PC-3 (cell line): ENCODE measurements at regions not wholly inside any gene's neighbourhood (a gene's known extent, or its start where the extent isn't known, plus 50 kb on each side); places are given as distances from the start of the nearest gene placed in this dataset.

Source experiments
- ATAC-seq: fragments of 200-7000 bp; cut with Tn5 transposase; 2 replicates; pipeline ENCODE4 v1.9.1; 2020; ENCODE audit warnings: mild to moderate bottlenecking, moderate library complexity
- BruUV-seq: library from RNA; stranded (reverse); fragments of 400-500 nt; replicated peaks from 2 replicates; lab custom pipeline; 2021; lab: Mats Ljungman, UMichigan
- CTCF ChIA-PET: fragments of 300-600 bp; sonication (Branson Sonifier 250); formaldehyde crosslinking; loops from one replicate; lab custom pipeline; 2022; ENCODE audit warnings: antibody characterized with exemption; lab: Charles Lee
- POLR2A ChIA-PET: fragments of 300-600 bp; sonication (Branson Sonifier 250); formaldehyde crosslinking; loops from one replicate; lab custom pipeline; 2022; ENCODE audit warnings: antibody characterized with exemption; ENCODE audit not compliant: unreplicated experiment; lab: Charles Lee
- DNase-seq: peaks from one replicate; pipeline ENCODE4 v3.0.0-alpha.2; 2015
- H2AFZ ChIP-seq: fragments of 300-600 bp; sonication (generic); 2 replicates; pipeline ENCODE4 v1.6.0; 2016; ENCODE audit warnings: antibody characterized with exemption, low read length
- H3F3A ChIP-seq: fragments of 300-600 bp; sonication (generic); one replicate; pipeline ENCODE4 v1.6.0; 2017; ENCODE audit warnings: antibody characterized with exemption, low read length, control low read depth, mild to moderate bottlenecking; ENCODE audit not compliant: unreplicated experiment
- H3K27ac ChIP-seq: fragments of 300-600 bp; sonication (generic); 2 replicates; pipeline ENCODE4 v1.5.1; 2016; ENCODE audit warnings: mild to moderate bottlenecking, low read length
- H3K27me3 ChIP-seq: fragments of 300-600 bp; sonication (generic); 2 replicates; pipeline ENCODE4 v1.6.1; 2016; ENCODE audit warnings: low read length, mixed read lengths
- H3K36me3 ChIP-seq: fragments of 300-600 bp; sonication (generic); 2 replicates; pipeline ENCODE4 v1.6.1; 2016; ENCODE audit warnings: low read depth, mixed run types, low read length, mixed read lengths
- H3K4me1 ChIP-seq: fragments of 300-600 bp; sonication (generic); 2 replicates; pipeline ENCODE4 v1.5.1; 2016; ENCODE audit warnings: low read length; ENCODE audit not compliant: insufficient read depth
- H3K4me2 ChIP-seq: fragments of 300-600 bp; sonication (generic); 2 replicates; pipeline ENCODE4 v1.6.0; 2016; ENCODE audit warnings: low read length
- H3K4me3 ChIP-seq: fragments of 300-600 bp; sonication (generic); 2 replicates; pipeline ENCODE4 v1.5.1; 2016; ENCODE audit warnings: mild to moderate bottlenecking, low read length, mixed read lengths
- H3K79me2 ChIP-seq: fragments of 300-600 bp; sonication (generic); 2 replicates; pipeline ENCODE4 v1.6.1; 2017; ENCODE audit warnings: low read length, mixed read lengths
- H3K9ac ChIP-seq: fragments of 300-600 bp; sonication (generic); 2 replicates; pipeline ENCODE4 v1.6.0; 2016; ENCODE audit warnings: mild to moderate bottlenecking, low read length
- H3K9me2 ChIP-seq: fragments of 300-600 bp; sonication (generic); replicated peaks from 2 replicates; pipeline ENCODE4 v1.6.1; 2016; ENCODE audit warnings: mixed run types, low read length, mixed read lengths
- H3K9me3 ChIP-seq: fragments of 300-600 bp; sonication (generic); 2 replicates; pipeline ENCODE4 v1.6.1; 2016; ENCODE audit warnings: low read length, mixed read lengths
- H4K20me1 ChIP-seq: fragments of 300-600 bp; sonication (generic); 2 replicates; pipeline ENCODE4 v1.6.1; 2016; ENCODE audit warnings: low read length, mixed read lengths
- CTCF ChIP-seq: fragments of 300-600 bp; sonication (generic); conservative IDR thresholded peaks from 2 replicates; pipeline ENCODE4 v1.5.1; 2017; ENCODE audit warnings: antibody characterized with exemption, low read depth, mild to moderate bottlenecking, low read length
- EZH2 ChIP-seq: fragments of 300-600 bp; sonication (generic); IDR thresholded peaks from one replicate; pipeline ENCODE4 v1.6.1; 2017; ENCODE audit warnings: antibody characterized with exemption, mild to moderate bottlenecking, low read length; ENCODE audit not compliant: unreplicated experiment
- EZH2phosphoT487 ChIP-seq: fragments of 300-600 bp; sonication (generic); IDR thresholded peaks from 2 replicates; pipeline ENCODE4 v1.6.1; 2018; ENCODE audit warnings: mild to moderate bottlenecking, antibody characterized with exemption, low read length, borderline replicate concordance
- intact Hi-C: fragments of 100-400 bp; cut with micrococcal nuclease; formaldehyde crosslinking; loops from 2 replicates; pipeline ENCODE4 v1.9.0; 2023

- TF ChIP-seq EZH2phosphoT487 = no peak
- no peak for TF ChIP-seq EZH2
- no peak for TF ChIP-seq CTCF
- no peak overlapping the region for H3K27ac ChIP-seq
- H3K27me3 ChIP-seq = no peaks in the 10 kb centered on the region
- no peak overlapping the region for H2AFZ ChIP-seq
- POLR2A ChIA-PET = interaction anchor here (0.6 kb wide), 1 partner anchor 71 kb away, joined by 17 read pairs; no protein-coding TSS in a partner anchor
- H3K4me1 ChIP-seq = peaks cover 4% of the 10 kb centered on the region; the same call in 1 of the 2 replicates
- ATAC-seq (no peak), DNase-seq (no peak)
- H3K79me2 ChIP-seq = no peaks in the 10 kb centered on the region
- H3K4me3 ChIP-seq = no peak overlapping the region
- BruUV-seq = no TSS peak
- H4K20me1 ChIP-seq = no peaks in the 10 kb centered on the region
- H3F3A ChIP-seq = no peaks in the 10 kb centered on the region
- intact Hi-C loops = no loop called here
- no peaks in the 10 kb centered on the region for H3K9me2 ChIP-seq
- H3K9ac ChIP-seq = no peak overlapping the region
- no peaks in the 10 kb centered on the region for H3K9me3 ChIP-seq
- no peaks in the 10 kb centered on the region for H3K36me3 ChIP-seq
- CTCF ChIA-PET = no interaction called here
- H3K4me2 ChIP-seq = no peak overlapping the region
These were observed 93.3 kb upstream of the SLC4A7 start for GRCh38 chr3:27577504-27577903.

GRCh38 chr3:27576171-27576570, 92.0 kb upstream of the SLC4A7 start:
- Histone ChIP-seq H3K9me3 (no peaks in the 10 kb centered on the region), H3K79me2 (no peaks in the 10 kb centered on the region), H2AFZ (no peak overlapping the region), H3K9ac (no peak overlapping the region), H3K4me2 (no peak overlapping the region), H4K20me1 (no peaks in the 10 kb centered on the region), H3K27me3 (no peaks in the 10 kb centered on the region), H3K27ac (no peak overlapping the region), H3F3A (no peaks in the 10 kb centered on the region), H3K4me3 (no peak overlapping the region), H3K36me3 (no peaks in the 10 kb centered on the region), H3K9me2 (no peaks in the 10 kb centered on the region), H3K4me1 (peaks cover 4% of the 10 kb centered on the region; the same call in 1 of the 2 replicates)
- ChIA-PET CTCF (no interaction called here), POLR2A (no interaction called here)
- DNase-seq (no peak), ATAC-seq (no peak)
- intact Hi-C loops = no loop called here
- TF ChIP-seq CTCF (no peak), EZH2phosphoT487 (no peak), EZH2 (no peak)
- BruUV-seq = no TSS peak

GRCh38 chr3:27575499-27575898, 91.3 kb upstream of the SLC4A7 start:
- ATAC-seq = no peak
- H3K36me3 ChIP-seq = no peaks in the 10 kb centered on the region
- H3K4me3 ChIP-seq = no peak overlapping the region
- BruUV-seq = no TSS peak
- H3K79me2 ChIP-seq = no peaks in the 10 kb centered on the region
- H3K9me2 ChIP-seq = no peaks in the 10 kb centered on the region
- no peaks in the 10 kb centered on the region for H3F3A ChIP-seq
- H2AFZ ChIP-seq = no peak overlapping the region
- H3K27ac ChIP-seq = no peak overlapping the region
- no peaks in the 10 kb centered on the region for H3K9me3 ChIP-seq
- CTCF ChIA-PET = no interaction called here
- no peaks in the 10 kb centered on the region for H3K27me3 ChIP-seq
- no peak overlapping the region for H3K4me2 ChIP-seq
- POLR2A ChIA-PET = no interaction called here
- DNase-seq = no peak
- no peaks in the 10 kb centered on the region for H4K20me1 ChIP-seq
- intact Hi-C loops = no loop called here
- H3K9ac ChIP-seq = no peak overlapping the region
- TF ChIP-seq CTCF = no peak
- no peak for TF ChIP-seq EZH2phosphoT487
- no peak for TF ChIP-seq EZH2
- peaks cover 4% of the 10 kb centered on the region; the same call in 1 of the 2 replicates for H3K4me1 ChIP-seq
